OCI-M1 (cell line): ENCODE measurements at regions not wholly inside any gene's neighbourhood (a gene's known extent, or its start where the extent isn't known, plus 50 kb on each side); places are given as distances from the start of the nearest gene placed in this dataset.

Source experiments
- DNase-seq: peaks from one replicate; lab custom pipeline; 2025; lab: John Stamatoyannopoulos, UW

DNA sequence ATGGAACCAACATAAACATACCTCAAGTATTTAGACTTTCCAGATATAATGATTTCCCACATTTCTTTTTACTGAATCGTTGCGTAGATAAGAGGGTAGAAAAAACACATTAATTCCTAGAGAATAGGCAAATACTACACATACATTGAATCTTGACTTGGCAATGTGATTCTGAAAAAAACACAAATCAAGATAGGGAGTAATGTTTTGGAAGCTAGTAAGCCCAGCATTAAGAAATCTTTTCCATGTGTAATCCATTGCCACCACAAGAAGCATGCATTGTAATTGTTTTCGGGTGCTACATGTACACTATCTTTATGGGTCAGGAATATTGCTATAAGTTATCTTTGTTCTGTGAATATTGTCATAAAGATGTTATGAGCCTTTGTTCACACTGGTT lies 269.8 kb upstream of the PDGFD start:
- DNase-seq: peak; percentile 1

- DNase-seq: no peak
Observed at GRCh38 chr11:104432981-104433380, 269.0 kb upstream of the PDGFD start.

DNA sequence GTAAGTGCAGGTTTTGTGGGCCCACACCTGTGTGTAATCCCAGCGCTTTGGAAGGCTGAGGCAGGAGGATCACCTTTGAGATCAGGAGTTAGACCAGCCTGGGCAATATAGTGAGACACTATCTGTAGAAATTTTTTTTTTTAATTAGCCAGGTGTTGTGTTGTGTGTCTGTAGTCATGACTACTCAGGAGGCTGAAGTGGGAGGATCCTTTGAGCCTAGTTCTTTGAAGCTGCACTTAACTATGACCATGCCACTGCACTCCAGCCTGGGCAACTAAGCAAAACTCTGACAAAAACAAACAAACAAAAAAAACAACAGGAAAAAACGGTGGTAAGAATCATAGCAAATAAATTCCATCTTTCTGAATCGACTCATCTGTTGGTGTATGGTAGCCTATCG lies 268.6 kb upstream of the PDGFD start:
- DNase-seq: no peak

GRCh38 chr11:104422324-104422944 lies 258.5 kb upstream of the PDGFD start:
- DNase-seq: no peak

GRCh38 chr11:104410336-104410735 lies 246.4 kb upstream of the PDGFD start:
- no peak for DNase-seq

GRCh38 chr11:104408630-104409029 lies 244.7 kb upstream of the PDGFD start:
- DNase-seq: no peak

- no peak for DNase-seq
Observed at GRCh38 chr11:104405277-104405676, 241.3 kb upstream of the PDGFD start.

- no peak for DNase-seq
Observed at GRCh38 chr11:104404231-104405175, 240.6 kb upstream of the PDGFD start.

DNA sequence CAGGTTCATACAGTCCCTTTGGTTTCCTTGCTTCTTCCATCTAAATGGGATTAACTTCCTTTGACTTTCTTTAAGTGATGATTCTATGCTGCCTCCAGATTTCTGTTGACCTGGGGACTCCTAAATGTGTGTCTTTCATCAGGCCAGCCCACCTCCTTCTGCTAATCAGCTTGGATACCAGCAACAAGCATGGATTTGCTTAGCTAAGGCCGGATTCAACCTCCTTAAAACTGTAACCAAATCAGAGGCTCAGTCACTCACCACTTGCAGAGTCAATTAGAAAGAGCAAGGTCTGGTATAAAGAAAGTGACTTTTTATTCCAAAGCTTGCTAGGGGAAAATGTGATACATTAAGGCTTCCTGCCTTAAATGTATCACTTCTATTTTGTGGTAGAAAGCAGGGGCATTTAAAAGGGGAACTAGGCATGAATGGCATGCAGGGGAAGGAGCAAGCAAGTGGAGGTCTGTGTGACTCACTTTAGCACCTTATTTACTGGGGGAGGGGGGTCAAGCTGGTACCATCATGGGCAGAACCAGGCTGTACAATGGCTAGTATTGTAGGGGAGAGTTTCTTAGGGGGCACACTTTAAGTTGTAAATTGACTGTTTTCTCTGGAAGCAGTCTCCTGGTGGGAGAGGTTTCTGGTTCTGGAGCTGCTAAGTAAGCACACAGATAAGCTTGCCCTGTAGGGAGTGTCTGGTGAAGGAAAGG lies 239.0 kb upstream of the PDGFD start:
- DNase-seq: peak; percentile 3

DNA sequence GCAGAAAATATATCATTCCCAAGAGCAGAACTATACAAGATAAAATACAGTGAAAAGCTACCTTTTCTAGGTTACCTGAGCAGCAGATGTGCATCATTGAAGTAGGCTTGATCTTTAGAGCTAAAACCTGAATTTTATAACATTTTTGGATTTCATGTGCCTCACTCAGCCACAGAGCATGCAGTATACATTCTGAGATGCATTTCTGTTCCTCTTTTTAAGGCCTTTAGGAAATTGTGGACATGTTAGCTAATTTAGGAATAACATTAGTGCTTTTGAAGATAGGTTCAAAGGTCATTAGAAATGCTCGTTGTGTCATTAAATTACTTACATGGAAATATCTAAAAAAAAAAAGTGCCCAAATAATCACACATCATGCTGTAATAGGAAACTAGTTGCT lies 230.6 kb upstream of the PDGFD start:
- DNase-seq: no peak

DNA sequence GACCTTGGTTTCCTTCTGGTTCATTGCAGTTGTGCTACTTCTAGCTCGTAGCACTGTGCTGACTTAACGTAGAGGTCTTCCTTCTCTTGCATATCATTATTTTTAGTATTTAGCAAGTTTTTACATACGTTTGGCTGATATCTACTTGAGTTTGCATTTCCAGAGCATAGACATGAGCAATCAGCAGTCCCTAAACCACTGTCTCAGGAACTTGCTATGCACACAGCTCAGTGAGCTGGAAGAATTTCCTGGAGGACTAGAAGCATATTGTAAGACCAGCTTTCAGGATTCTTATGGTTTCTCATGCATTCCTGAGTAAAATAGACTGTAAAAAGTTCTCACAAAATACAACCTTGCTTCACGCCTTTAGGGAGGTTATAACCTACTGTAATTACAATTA lies 226.7 kb upstream of the PDGFD start:
- DNase-seq: no peak

- no peak for DNase-seq
Observed at GRCh38 chr11:104385884-104386283, 221.9 kb upstream of the PDGFD start.

DNA sequence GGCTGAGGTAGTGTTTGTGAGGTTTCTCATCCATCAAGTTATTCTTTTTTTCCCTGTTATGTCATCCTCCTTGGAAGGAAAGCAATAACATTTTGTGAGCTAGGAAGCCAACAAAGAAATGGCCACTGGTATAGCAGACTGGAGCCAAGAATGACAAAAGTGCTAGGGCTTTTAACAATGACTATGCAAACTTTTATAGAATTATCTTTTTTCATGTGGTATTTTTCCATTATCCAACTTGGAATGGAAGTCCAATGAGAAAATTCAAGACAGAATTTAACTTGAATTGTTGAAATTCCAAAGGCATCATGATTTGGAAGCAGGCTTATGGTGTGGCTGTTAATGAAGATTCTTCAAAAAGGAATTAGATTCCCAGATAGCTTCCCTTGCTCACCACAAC lies 216.4 kb upstream of the PDGFD start:
- no peak for DNase-seq

DNA sequence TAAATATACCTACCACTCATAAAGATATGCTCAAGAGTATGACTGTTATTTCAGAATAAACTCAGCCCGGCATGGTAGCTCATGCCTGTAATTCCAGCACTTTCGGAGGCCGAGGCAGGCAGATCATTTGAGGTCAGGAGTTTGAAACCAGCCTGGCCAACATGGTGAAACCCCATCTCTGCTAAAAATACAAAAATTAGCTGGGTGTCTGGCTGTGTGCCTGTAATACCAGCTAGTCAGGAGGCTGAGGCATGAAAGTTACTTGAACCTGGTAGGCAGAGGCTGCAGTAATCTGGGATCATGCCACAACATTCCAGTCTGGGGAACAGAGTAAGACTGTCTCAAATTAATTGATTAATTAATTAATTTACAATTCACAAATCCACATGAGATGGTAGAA lies 208.2 kb upstream of the PDGFD start:
- DNase-seq: no peak

DNA sequence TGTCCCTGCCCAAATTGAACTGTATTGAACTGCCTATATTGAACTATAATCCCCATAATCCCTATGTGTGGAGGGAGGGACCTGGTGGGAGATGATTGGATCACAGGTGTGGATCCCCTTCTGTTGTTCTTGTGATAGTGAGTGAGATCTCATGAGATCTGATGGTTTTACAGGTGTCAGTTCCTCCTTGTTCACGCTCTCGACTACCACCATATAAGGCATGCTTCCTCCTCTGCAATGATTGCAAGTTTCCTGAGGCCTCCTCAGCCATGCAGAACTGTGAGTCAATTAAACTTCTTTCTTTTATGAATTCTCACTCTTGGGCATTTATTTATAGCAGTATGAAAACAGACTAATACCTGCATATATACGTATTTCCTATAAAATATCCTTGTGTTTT lies 206.5 kb upstream of the PDGFD start:
- DNase-seq: no peak

DNA sequence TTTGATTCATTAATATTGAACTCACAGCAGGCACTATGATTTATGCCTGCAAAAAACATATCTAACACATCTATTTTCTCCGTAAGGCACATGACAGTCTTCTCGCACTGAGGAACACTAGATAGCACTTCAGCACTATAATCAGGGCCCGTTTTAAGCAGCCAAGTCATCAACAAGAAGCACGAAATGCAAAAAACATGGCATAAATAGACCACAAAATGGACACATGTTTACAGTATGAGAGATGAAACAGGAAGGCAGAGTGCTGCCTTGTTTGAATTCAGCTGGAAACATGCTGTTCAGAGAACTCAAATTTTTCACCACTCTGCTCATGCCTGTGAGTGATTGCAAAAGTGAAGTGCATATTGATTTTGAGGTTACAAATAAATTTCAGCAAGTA lies 205.8 kb upstream of the PDGFD start:
- DNase-seq: no peak

GRCh38 chr11:104366321-104366734 lies 202.4 kb upstream of the PDGFD start:
- DNase-seq: no peak

GRCh38 chr11:104365676-104366075 lies 201.7 kb upstream of the PDGFD start:
- DNase-seq: no peak

- DNase-seq: no peak
Observed at GRCh38 chr11:104361975-104362374, 198.0 kb upstream of the PDGFD start.

- DNase-seq: no peak
Observed at GRCh38 chr11:104352036-104352435, 188.1 kb upstream of the PDGFD start.

GRCh38 chr11:104343578-104343977 lies 179.6 kb upstream of the PDGFD start:
- peak; percentile 9 for DNase-seq

DNA sequence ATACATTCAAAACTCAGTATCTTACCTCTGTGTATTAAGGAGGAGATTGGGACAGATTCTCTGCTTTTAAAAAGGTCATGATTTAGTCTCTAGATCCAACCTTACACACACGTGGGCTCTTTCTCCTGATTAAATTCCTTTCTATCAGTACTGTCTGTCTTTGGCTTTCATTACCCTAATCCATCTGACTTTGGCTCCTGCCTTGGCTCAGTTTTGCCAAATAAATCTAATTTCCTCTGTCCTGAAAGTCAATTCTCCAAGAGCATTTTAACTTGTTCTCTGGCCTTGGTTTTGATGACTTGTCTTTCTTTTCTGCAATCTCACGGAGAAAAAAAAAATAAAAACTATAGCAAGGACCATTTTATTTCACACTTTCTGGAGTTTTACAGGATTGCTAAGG lies 176.6 kb upstream of the PDGFD start:
- DNase-seq: no peak

GRCh38 chr11:104339380-104339831 lies 175.5 kb upstream of the PDGFD start:
- DNase-seq: no peak
